HUES64 (cell line): ENCODE measurements at regions not wholly inside any gene's neighbourhood (a gene's known extent, or its start where the extent isn't known, plus 50 kb on each side); places are given as distances from the start of the nearest gene placed in this dataset.
"Not testable (repeated sequence)": the region's sequence is repeated elsewhere in the genome, so short reads cannot be mapped to it uniquely, and the experiment has no call there.

ENCODE experiments used
- H3K27ac ChIP-seq: 2 replicates; pipeline ENCODE4 v1.7.0; 2013; ENCODE audit warnings: low read depth, low read length, inconsistent platforms
- H3K27me3 ChIP-seq: 2 replicates; pipeline ENCODE4 v1.6.1; 2013; ENCODE audit warnings: mild to moderate bottlenecking, low read length; ENCODE audit not compliant: insufficient read depth
- H3K36me3 ChIP-seq: 2 replicates; pipeline ENCODE4 v1.6.1; 2013; ENCODE audit warnings: mild to moderate bottlenecking, low read length; ENCODE audit not compliant: insufficient read depth
- H3K4me1 ChIP-seq: 2 replicates; pipeline ENCODE4 v1.6.1; 2013; ENCODE audit warnings: mild to moderate bottlenecking, low read length, moderate library complexity; ENCODE audit not compliant: insufficient read depth
- H3K4me3 ChIP-seq: 2 replicates; pipeline ENCODE4 v1.5.1; 2013; ENCODE audit warnings: mild to moderate bottlenecking, low read length, moderate library complexity
- H3K9ac ChIP-seq: 2 replicates; pipeline ENCODE4 v1.6.1; 2013; ENCODE audit warnings: mild to moderate bottlenecking, low read depth, low read length
- H3K9me3 ChIP-seq: 2 replicates; pipeline ENCODE4 v1.6.1; 2013; ENCODE audit warnings: low read depth, low read length; ENCODE audit not compliant: insufficient read depth
- WGBS: fragments of 150-250, 120-280 bp; methylation state at CpG from one replicate; pipeline ENCODE4 v1.1.7; 2013; ENCODE audit warnings: missing lambda C conversion rate; 5-methylcytosine and 5-hydroxymethylcytosine counted together

- H3K4me3 ChIP-seq = no peak overlapping the region
- H3K4me1 ChIP-seq = no peaks in the 10 kb centered on the region
- H3K9me3 ChIP-seq = no peaks in the 10 kb centered on the region
- WGBS = 97% methylated on average over 1 of the region's 1 CpG
- no peak overlapping the region for H3K27ac ChIP-seq
- no peaks in the 10 kb centered on the region for H3K27me3 ChIP-seq
- H3K36me3 ChIP-seq = no peaks in the 10 kb centered on the region
- no peak overlapping the region for H3K9ac ChIP-seq
Measured at GRCh38 chr9:26131886-26132285, 453.6 kb upstream of the TUSC1 start.

- Histone ChIP-seq H3K27ac (no peak overlapping the region), H3K4me1 (no peaks in the 10 kb centered on the region), H3K36me3 (no peaks in the 10 kb centered on the region), H3K27me3 (no peaks in the 10 kb centered on the region), H3K9ac (no peak overlapping the region), H3K4me3 (no peak overlapping the region), H3K9me3 (no peaks in the 10 kb centered on the region)
- WGBS = 100% methylated on average over 1 of the region's 2 CpGs
Measured at GRCh38 chr9:26129217-26129616, 451.0 kb upstream of the TUSC1 start.

GRCh38 chr9:26125693-26126092, 447.4 kb upstream of the TUSC1 start:
- H3K36me3 ChIP-seq = no peaks in the 10 kb centered on the region
- H3K4me1 ChIP-seq = no peaks in the 10 kb centered on the region
- H3K9ac ChIP-seq = no peak overlapping the region
- WGBS = 96% methylated on average over 4 of the region's 5 CpGs
- no peak overlapping the region for H3K4me3 ChIP-seq
- no peaks in the 10 kb centered on the region for H3K9me3 ChIP-seq
- no peak overlapping the region for H3K27ac ChIP-seq
- H3K27me3 ChIP-seq = no peaks in the 10 kb centered on the region

GRCh38 chr9:26116085-26116484, 437.8 kb upstream of the TUSC1 start:
- H3K4me1 ChIP-seq, H3K27me3 ChIP-seq, H3K4me3 ChIP-seq, H3K36me3 ChIP-seq, H3K27ac ChIP-seq, H3K9ac ChIP-seq, H3K9me3 ChIP-seq: not testable (repeated sequence)
- 85% methylated on average over 2 of the region's 2 CpGs for WGBS

- no peaks in the 10 kb centered on the region for H3K4me1 ChIP-seq
- H3K4me3 ChIP-seq = no peak overlapping the region
- no peaks in the 10 kb centered on the region for H3K27me3 ChIP-seq
- no peak overlapping the region for H3K9ac ChIP-seq
- WGBS = 88% methylated on average over 1 of the region's 2 CpGs
- no peak overlapping the region for H3K27ac ChIP-seq
- H3K9me3 ChIP-seq = no peaks in the 10 kb centered on the region
- no peaks in the 10 kb centered on the region for H3K36me3 ChIP-seq
Measured at GRCh38 chr9:26112724-26113123, 434.5 kb upstream of the TUSC1 start.

GRCh38 chr9:26086396-26086795, 408.2 kb upstream of the TUSC1 start:
- 75% methylated on average over 1 of the region's 1 CpG for WGBS
- no peaks in the 10 kb centered on the region for H3K36me3 ChIP-seq
- H3K27me3 ChIP-seq = no peaks in the 10 kb centered on the region
- no peaks in the 10 kb centered on the region for H3K4me1 ChIP-seq
- H3K9me3 ChIP-seq = no peaks in the 10 kb centered on the region
- H3K9ac ChIP-seq = no peak overlapping the region
- H3K4me3 ChIP-seq = no peak overlapping the region
- no peak overlapping the region for H3K27ac ChIP-seq

- Histone ChIP-seq H3K36me3 (no peaks in the 10 kb centered on the region), H3K4me1 (no peaks in the 10 kb centered on the region), H3K27me3 (no peaks in the 10 kb centered on the region), H3K4me3 (no peak overlapping the region), H3K27ac (no peak overlapping the region), H3K9ac (no peak overlapping the region), H3K9me3 (no peaks in the 10 kb centered on the region)
- no CpG with 5 or more reads among the region's 5 CpGs for WGBS
Measured at GRCh38 chr9:26081847-26082246, 403.6 kb upstream of the TUSC1 start.

- Histone ChIP-seq H3K27ac (no peak overlapping the region), H3K4me1 (no peaks in the 10 kb centered on the region), H3K27me3 (no peaks in the 10 kb centered on the region), H3K36me3 (no peaks in the 10 kb centered on the region), H3K9me3 (no peaks in the 10 kb centered on the region), H3K9ac (no peak overlapping the region), H3K4me3 (no peak overlapping the region)
- 67% methylated on average over 4 of the region's 4 CpGs for WGBS
Measured at GRCh38 chr9:26078706-26079105, 400.5 kb upstream of the TUSC1 start.

- Histone ChIP-seq H3K27me3 (no peaks in the 10 kb centered on the region), H3K27ac (no peak overlapping the region), H3K36me3 (no peaks in the 10 kb centered on the region), H3K9me3 (peaks cover 3% of the 10 kb centered on the region; the same call in 1 of the 2 replicates), H3K9ac (no peak overlapping the region), H3K4me3 (no peak overlapping the region), H3K4me1 (no peaks in the 10 kb centered on the region)
- WGBS = 95% methylated on average over 4 of the region's 4 CpGs
Measured at GRCh38 chr9:26077860-26078259, 399.6 kb upstream of the TUSC1 start.

- no peaks in the 10 kb centered on the region for H3K27me3 ChIP-seq
- WGBS = 100% methylated on average over 1 of the region's 1 CpG
- H3K4me1 ChIP-seq = no peaks in the 10 kb centered on the region
- H3K36me3 ChIP-seq = no peaks in the 10 kb centered on the region
- no peak overlapping the region for H3K9ac ChIP-seq
- H3K9me3 ChIP-seq = no peaks in the 10 kb centered on the region
- no peak overlapping the region for H3K27ac ChIP-seq
- no peak overlapping the region for H3K4me3 ChIP-seq
Measured at GRCh38 chr9:26067608-26068007, 389.4 kb upstream of the TUSC1 start.

- Histone ChIP-seq H3K9me3 (no peaks in the 10 kb centered on the region), H3K9ac (no peak overlapping the region), H3K4me3 (no peak overlapping the region), H3K36me3 (no peaks in the 10 kb centered on the region), H3K27ac (no peak overlapping the region), H3K4me1 (peaks cover 11% of the 10 kb centered on the region), H3K27me3 (no peaks in the 10 kb centered on the region)
- 89% methylated on average over 1 of the region's 1 CpG for WGBS
Measured at GRCh38 chr9:26066237-26066636, 388.0 kb upstream of the TUSC1 start.

- no peak overlapping the region for H3K9ac ChIP-seq
- peaks cover 13% of the 10 kb centered on the region for H3K4me1 ChIP-seq
- WGBS = 93% methylated on average over 3 of the region's 4 CpGs
- H3K27me3 ChIP-seq = no peaks in the 10 kb centered on the region
- H3K4me3 ChIP-seq = no peak overlapping the region
- H3K27ac ChIP-seq = no peak overlapping the region
- H3K36me3 ChIP-seq = no peaks in the 10 kb centered on the region
- H3K9me3 ChIP-seq = no peaks in the 10 kb centered on the region
Measured at GRCh38 chr9:26061948-26062575, 383.8 kb upstream of the TUSC1 start.
